ENCODE measurements at regions not wholly inside any gene's neighbourhood (a gene's known extent, or its start where the extent isn't known, plus 50 kb on each side); places are given as distances from the start of the nearest gene placed in this dataset.

DNA sequence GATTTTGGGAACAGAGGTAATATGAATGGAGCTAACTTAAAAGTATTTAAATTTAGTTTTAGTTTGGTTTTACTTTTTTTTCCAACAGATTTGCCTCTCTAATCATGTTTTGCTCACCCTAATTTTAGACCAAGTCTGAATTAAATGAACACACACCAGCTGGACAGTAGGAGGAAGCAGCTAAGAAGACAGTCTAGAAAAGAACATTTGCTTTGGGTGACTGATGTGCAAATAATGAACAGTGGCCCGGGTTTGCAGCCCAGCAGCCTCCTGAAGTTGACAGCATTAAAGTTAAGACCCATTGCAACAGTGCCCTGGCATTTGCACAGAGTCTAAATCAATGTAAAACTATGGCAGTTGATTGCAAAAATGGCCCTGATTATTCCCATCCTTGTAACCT is 66.4 kb upstream of the SORL1 start:
- Histone ChIP-seq H4K20me1 (ENCODE audit: insufficient read depth) (no peaks in the 10 kb centered on the region), H3K79me2 (ENCODE audit: insufficient read depth) (no peaks in the 10 kb centered on the region), H3K9me3 (no peaks in the 10 kb centered on the region), H3K9me2 (no peaks in the 10 kb centered on the region), H3F3A (replicated peaks; ENCODE audit: insufficient read depth) (no peaks in the 10 kb centered on the region), H3K36me3 (replicated peaks in 1 of 2; ENCODE audit: control insufficient read depth in 1 of 2, insufficient read depth in 2 of 2, low read length in 1 of 2) (no peaks in the 10 kb centered on the region), H3K4me1 (ENCODE audit: control insufficient read depth in 1 of 2, insufficient read depth in 2 of 2, low read depth in 1 of 2, low read length in 1 of 2) (no peaks in the 10 kb centered on the region; a peak in 1 of 4 replicates), H3K27ac (ENCODE audit: low read depth in 2 of 2, low read length in 1 of 2) (no peak overlapping the region), H3K27me3 (ENCODE audit: insufficient read depth) (no peaks in the 10 kb centered on the region), H3K9ac (no peak overlapping the region), H3K4me3 (ENCODE audit: low read depth in 2 of 2, low read length in 1 of 2) (no peak overlapping the region), H2AFZ (ENCODE audit: low read depth) (no peak overlapping the region), H3K4me2 (no peak overlapping the region)
- TF ChIP-seq, protein P1, sequence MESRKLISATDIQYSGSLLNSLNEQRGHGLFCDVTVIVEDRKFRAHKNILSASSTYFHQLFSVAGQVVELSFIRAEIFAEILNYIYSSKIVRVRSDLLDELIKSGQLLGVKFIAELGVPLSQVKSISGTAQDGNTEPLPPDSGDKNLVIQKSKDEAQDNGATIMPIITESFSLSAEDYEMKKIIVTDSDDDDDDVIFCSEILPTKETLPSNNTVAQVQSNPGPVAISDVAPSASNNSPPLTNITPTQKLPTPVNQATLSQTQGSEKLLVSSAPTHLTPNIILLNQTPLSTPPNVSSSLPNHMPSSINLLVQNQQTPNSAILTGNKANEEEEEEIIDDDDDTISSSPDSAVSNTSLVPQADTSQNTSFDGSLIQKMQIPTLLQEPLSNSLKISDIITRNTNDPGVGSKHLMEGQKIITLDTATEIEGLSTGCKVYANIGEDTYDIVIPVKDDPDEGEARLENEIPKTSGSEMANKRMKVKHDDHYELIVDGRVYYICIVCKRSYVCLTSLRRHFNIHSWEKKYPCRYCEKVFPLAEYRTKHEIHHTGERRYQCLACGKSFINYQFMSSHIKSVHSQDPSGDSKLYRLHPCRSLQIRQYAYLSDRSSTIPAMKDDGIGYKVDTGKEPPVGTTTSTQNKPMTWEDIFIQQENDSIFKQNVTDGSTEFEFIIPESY (IDR thresholded peaks at IDR 0.05; ENCODE audit: borderline replicate concordance, low read depth): no peak
- TF ChIP-seq RXRA (IDR thresholded peaks at IDR 0.05; ENCODE audit: borderline replicate concordance, low read depth) (no peak), IRF3 (IDR thresholded peaks at IDR 0.05; ENCODE audit: low read depth, low read length) (no peak), RCOR1 (IDR thresholded peaks at IDR 0.05; ENCODE audit: low read length) (no peak), GATA2 (CRISPR knock-in tag; IDR thresholded peaks at IDR 0.05) (no peak), MEF2A (IDR thresholded peaks at IDR 0.05; ENCODE audit: borderline replicate concordance, low read depth) (no peak), RFX5 (IDR thresholded peaks at IDR 0.05; ENCODE audit: low read length) (no peak), FOXJ3 (CRISPR knock-in tag; IDR thresholded peaks at IDR 0.05) (no peak)
- CTCF ChIA-PET: interaction anchor here (0.6 to 1.5 kb wide), 3 partner anchors 10 to 240 kb away, joined by 3 to 4 read pairs (median 3); no protein-coding TSS in a partner anchor
- WGBS (ENCODE audit: low lambda C conversion rate): 0% methylated on average over 1 of the region's 1 CpG
- DNase-seq: no peak
- POLR2A ChIA-PET: no interaction called here

All from SK-N-SH (cell line).